GDM1 (cell line): ENCODE measurements at regions not wholly inside any gene's neighbourhood (a gene's known extent, or its start where the extent isn't known, plus 50 kb on each side); places are given as distances from the start of the nearest gene placed in this dataset.

Experiments
- DNase-seq: peaks from one replicate; lab custom pipeline; 2025; lab: John Stamatoyannopoulos, UW

DNA sequence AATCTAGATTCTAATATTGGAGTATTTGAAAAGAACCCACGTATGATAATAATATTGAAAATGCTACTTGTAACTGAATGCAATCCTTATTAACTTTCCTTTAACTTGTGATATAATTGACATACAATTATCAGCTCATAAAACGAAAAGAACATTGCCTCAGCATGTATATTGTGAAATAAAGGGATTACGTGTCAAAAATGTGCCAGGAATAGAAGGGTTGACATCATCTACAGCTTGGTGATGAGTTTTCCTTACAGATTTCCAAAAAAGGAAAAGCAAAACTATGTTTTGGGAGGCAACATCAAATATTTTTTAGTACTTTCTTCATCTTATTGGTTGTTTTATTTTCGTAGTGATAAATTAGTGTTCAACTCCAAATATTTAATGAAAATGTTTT, 266.0 kb upstream of the PTGER4 start:
- no peak for DNase-seq

DNA sequence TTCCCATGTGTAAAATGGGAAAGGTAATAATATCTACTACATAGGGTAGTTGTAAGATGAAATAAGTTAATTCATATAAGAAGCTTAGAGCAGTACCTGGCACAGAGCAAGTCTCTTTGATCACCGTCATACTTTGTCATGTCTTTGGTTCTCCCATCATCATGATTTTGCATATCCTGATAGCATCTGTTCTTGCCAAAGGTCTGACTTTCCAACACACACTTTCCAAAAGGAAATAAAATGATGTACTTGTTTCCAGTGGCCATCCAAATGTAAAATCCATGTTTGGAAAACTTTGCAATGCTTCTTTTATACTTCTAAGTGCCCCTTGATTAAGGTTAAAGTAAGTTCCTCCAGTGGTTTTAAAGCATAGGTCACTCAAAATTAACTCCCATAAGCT, 266.9 kb upstream of the PTGER4 start:
- DNase-seq: no peak

DNA sequence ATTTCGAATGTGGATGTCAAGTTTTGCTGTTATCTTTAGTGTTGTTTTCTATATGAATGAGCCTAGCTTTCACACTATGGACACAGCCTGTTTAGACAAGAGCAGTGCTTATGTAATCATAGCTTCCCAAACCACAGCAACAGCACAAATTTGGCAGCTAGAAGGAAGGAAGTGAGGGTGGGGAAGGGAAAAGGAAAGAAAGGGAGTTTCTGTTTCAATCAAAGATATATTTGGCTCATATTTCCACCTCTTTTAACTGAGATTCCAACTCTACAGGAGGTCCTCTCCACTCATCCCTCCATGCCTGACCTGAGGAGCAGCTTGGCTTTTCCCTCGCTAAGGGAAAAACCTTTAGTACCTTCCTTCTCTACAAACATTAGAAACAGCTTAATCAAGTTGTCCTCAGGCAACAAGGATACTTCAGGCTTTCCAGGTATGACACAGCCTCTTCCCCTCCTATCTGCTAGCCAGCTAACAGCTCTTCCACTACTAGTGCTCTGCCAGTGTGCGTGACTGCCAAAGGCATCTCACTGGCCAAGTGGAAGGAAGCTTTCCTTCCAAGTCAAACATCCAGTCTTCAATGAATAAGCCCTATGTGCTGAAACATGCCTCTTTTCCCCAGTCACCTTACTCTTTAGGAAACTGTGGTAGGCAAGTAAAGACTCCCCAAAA, 268.6 kb upstream of the PTGER4 start:
- DNase-seq: no peak

DNA sequence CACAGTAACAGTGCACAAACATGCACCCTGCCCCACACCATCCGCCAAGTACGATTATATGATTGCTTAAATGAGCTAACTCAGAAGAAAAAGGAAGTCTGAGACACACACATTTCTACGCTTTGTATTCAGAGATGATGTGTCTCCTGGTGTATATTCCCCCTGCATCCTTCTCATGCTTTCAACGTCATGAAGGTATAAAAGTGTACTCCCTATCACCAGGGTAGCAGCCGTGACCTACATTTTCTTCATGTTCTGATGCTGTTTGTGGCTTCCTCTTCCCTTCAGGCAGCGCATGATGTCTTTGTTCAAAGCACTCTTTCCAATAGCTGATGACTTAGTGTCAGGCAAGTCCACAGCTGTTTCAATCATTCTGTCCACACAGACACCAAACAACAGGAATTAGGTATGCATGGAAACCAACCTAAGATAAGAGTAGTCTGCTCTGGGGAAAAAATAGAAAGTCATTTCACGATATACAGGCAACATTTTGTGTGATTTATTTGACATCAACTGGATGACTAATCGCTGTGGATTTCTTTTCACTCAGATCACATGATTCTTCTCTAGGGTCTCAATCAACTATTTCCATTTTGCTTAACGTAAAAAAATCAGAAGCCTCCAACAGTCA, 269.4 kb upstream of the PTGER4 start:
- DNase-seq: no peak

DNA sequence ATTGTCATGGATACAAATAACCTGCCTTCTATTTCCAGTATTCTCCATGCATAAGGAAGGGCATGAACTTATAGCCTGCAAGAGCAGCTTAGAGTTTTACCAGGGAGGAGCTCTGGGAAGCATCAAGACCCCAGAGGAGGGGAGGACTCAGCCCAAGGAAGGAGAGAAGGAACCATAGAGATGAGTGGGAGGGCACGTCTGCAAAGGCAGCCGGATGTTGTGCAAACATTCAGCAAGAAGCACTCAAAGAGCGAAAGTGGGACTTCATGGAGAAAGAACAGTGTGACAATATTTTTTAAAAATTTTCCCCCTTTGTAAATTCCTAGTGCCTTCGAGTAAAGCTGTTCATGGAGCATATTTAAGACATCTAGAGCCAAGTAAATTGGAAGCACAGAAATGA, 270.1 kb upstream of the PTGER4 start:
- no peak for DNase-seq

DNA sequence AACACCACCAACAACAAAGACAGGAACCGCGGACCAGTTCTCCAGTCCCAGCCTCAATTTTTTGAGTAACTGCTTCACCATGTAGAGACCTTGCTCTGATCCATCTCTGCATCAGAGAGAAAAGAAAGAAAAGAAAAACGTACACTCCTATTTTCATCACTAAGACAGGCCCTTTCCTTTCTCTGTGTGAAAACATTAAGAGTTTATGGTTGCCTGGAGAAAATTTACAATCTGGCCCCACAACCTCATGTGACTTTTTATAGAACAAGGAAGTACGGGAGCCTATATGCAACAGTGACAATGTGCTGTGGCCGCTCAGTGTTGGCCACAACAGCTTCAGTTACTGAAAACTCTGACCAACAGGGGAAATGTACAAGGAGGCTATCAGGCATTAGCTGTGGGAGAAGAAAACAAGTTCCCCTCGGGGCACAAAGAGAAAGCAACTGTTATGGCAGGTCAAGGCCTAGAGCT, 272.9 kb upstream of the PTGER4 start:
- no peak for DNase-seq

DNA sequence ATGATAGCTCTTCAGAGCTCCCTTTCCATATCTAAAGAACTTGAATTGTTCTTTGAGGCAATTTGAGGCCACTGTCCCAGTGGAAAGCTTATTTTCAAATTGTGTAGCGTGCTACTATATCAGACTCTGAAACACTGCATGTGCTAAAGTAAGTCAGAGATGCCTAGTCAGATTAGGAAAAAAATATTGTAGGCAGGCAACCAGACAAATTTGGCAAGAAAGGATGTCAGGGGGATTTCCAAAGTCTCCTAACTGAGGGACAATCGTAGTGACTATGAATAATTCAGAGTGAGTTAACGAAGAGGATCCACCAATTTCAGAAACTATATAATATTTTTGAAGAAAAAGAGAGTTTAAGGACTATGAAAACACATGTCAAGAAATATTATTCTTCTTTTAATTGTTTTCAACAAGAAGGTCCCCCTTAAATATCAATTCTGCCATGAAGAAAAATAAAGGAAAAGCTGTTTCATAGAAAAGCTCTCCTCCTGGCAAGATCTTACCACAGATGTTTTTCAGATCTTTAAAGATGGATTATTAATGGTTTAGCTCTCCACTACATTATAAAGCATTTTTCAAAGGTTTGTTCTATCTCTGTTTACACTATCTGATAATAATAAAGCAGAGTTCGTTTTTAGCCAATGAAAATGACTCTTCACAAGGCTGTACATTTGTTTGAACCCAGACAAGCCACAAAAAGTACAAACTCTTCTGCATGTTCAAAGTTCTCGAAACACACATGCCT, 273.5 kb upstream of the PTGER4 start:
- DNase-seq: no peak

DNA sequence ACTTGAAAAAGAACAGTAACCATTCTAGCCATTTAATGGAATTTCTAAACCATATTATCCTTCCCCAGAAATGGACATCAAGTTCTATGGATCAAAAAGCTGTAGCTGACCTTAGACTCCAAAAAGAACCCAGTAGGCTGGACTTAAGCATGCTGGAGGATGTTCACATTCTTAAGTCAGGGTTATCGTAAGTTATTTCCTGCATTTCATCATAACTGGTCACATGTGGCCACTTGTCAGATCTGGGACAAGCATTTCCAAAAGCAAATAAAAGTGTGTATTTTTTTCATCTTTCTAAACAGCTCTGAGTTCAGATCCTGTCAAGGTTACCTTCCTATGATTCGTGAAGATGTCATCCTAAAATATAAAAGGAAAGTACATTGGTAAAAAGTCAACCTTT, 274.5 kb upstream of the PTGER4 start:
- DNase-seq: no peak

DNA sequence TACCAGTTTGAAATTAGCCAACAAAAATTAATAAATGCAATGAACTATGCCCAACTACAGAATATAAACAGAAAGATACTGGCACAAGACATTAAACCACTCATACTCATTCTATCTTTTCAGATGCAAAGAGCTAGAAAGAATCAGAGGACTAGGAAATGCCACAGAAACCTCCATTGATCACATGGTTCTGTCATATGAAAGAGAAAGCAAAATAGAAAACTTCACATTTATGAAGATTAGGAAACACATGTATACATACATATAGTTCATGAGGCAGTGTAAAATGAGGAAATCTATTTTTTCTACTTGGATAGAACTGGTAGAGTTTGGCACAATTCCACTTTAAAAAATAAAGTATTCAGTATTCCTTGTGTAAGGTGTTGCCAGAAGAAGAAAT, 275.1 kb upstream of the PTGER4 start:
- DNase-seq: no peak

DNA sequence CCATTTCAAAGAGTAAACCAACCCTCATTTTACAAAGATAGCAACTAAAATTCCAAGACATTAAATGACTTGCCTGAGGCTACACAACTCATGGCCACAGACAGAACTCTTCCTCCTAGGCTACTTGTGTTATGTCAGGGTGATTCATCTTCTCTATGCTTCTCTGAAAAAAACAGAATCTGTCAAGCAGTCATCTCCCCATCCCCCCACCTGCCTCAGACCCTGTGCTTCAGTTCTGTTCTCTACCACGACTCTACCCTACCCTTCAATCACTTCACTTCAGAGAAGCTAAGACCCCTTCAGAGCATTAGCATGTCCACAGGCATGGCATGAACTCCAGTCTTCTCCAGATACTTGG, 277.7 kb upstream of the PTGER4 start:
- no peak for DNase-seq

DNA sequence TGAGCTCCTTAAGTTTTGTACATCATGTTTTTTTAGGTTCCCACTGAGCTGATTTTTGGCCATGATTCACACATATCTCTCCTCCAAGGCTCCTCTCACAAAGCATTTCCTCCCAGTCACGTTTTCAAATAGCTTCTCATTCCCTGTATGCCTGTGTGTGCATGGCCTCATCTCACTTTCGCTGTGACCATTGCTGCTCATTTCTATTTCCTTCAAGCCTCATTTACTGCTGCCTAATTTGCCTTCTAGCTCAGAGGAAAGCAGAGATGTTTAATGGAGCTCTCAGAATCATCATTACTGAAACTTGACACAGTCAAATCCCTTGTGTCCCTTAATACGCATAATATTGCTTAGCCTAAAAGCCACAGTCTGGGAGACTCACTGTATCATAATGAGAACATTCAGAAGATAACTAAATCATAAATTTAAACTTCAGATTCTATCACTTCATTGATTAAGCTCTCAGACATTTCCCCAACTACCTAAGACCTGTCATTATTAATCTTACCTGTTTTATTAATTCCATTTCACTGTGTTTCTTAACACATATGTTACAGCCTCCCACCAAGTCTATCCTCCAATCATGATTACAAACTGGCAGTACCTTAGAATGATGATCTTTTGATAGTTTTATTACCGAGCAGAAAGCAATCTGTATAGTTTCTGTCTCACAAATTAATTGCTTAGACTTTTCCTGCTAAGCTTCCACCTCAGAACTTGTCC, 278.3 kb upstream of the PTGER4 start:
- no peak for DNase-seq

DNA sequence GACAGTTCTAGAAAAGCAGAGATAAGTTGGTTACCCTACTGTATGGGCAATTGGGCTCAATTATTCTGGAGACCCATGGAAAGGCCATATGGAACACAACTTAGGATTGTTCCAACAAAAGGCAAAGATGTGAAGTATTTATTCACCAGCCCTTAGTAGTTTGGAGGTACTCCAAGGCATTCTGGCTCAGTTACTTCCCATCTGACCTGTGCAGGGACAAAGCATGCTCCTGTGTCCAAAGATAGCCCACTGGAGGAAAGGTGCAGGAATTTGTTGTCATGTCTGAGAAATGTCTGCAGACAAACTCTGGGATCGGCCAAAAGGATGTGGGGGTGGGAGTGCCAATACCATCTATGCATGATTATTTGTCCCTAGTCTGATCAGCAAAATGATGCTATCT, 279.5 kb upstream of the PTGER4 start:
- DNase-seq: no peak

DNA sequence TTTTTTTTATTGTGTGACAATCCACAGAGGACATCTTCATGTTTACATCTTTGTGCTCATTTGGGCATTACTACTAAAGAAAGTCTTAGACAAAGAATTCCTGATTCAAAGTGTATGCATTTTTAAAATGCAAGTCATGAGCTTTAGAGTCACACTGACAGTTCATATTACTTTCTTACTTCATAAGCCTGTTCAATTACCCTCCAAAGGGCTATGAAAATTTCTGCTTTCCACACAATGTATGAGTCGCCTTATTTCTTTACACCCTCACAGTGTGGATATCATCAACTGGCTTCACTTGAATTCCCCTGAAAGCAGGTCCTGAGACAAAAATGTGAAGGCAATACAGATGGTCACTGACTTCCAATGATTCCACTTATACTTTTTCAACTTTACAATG, 280.4 kb upstream of the PTGER4 start:
- DNase-seq: no peak

DNA sequence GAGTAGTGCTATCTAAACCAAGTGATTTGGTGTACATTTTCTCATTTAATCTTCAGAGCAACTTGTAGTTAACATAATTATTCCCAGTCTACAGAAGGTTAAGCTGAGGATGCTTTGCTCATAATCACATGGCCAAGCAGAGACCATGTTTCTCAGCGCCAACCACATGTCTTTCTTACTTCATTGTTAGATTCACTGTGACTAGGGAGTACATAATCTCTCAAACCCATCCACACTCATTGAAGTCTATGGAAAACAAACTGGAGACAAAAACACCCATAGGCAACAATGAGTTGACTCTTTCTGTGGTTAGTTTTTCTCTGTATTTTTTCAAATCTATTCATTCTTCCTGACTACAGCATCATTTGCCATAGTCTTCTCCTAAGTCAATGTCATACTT, 281.7 kb upstream of the PTGER4 start:
- no peak for DNase-seq

DNA sequence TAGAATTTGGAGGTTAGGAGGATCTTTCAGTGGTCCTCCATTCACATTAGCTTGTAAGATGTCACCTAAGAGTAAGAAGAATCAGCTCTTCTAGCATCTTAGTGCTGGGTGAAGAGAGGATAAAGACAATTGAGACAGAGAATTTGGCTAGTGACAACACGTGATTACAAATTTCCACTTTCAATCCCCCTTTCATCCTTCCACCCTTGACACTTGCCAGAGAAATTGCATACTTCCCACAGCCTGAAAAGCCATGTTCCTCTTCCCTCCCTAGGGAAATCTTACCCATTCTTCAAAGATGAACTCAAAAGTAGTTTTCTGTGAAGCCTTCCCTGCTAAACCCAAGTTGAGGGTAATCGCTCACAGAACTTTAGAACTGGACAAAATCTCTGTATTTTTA, 282.6 kb upstream of the PTGER4 start:
- DNase-seq: no peak

DNA sequence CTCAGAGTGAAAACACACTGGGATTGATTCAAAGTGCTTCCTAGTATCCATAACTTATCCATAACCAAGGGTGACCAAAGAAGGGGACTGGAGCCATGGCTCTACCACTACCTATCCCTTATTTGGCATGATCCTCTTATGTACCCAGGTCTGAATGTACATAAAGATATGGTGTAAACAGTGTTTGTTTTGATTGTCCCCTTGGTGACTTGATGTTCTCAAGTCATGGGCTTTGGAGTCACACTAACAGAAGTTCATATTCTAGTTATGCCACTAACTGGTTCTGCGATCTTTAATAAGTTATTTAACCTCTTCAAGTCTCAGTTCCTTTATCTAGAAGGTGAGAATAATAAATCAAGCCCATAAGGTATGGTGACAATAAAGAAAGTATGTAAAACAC, 283.4 kb upstream of the PTGER4 start:
- DNase-seq: no peak

DNA sequence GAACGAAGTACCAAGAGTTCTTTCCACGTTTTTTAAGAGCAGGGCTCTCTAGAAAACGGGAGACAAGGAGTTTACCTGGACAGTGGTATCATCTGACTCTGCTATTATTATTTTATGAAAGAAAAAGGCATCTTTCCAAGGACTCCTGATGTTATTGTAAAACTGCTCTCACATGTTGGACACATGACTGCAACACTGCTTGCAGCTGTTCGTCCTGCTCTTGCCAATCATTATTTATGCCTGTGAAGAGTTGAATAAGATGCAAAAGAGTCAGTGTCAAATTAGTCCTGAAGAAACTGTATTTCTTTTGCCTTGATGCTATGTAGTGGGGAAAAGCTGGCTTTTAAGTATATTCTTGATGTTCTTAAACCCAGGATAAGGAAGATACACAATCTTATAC, 284.5 kb upstream of the PTGER4 start:
- DNase-seq: no peak

DNA sequence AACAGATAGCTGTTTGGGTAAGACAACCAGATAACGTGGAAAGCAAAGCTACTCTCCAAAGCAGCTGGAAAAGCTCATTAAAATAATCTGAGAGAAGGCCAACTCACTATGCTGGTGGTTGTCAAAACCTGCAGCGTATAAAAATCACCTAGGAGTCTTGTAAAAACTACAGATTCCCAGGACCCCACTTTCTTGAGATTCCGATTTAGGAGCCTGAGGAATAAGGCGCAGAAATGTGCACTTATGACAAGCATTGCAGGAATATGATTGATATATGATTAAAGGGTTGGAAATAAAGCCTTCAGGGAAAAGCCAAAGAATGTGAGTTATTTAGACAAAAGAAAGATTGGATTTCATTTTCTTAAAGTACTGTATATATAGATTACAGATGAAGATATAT, 285.0 kb upstream of the PTGER4 start:
- no peak for DNase-seq

DNA sequence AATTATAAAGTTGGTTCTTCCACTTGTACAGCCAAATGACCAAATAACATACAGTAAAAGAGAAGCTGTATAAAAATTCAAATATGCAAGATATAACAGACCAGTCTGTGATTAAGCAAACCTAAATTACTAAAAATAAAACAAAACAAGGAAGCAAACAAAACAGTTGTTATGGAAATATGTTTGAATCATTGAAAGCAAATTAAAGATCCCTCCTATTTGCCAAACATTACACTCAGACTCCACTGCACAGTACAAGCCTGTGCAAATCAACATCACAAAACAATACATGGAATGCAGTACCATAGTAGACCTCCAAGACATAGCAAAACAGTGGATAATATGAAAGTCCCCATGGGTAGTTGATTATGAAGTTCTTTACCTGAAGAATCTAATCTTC, 288.1 kb upstream of the PTGER4 start:
- no peak for DNase-seq

DNA sequence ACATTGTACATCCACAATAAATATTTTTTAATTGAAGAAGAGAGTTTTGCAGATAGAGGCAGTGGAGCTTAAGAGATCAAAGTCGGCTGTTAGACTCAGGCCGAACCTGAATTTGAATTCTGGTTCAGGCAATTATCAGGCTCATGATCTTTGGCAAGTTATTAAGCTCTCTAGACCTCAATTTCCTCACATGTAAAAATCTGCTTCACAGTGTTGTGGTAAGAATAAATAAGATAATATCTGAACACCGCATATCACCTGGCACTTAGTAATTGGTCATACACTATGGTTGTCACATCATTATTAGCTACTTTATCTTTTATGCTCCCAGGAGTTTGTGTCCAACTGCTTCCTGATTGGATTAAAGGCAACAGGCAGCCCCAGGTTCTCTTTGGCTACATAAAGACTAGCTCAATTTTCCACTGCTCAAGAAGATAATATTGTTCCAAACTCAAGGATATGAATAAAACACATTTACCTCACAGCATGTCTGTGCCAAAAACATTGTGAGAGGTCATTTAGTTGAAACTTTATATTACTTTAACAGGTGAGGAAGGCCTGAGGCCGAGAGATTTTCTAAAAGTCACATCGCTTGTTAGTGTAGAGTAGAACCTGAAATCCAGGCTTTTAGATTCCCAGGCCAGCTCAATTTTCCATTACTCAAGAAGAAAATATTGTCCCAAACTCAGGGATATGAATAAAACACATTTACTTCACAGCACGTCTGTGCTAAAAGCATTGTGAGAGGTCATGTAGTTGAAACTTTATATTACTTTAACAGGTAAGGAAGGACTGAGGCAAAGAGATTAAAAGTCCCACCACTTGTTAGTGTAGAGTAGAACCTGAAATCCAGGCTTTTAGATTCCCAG, 289.2 kb upstream of the PTGER4 start:
- no peak for DNase-seq

DNA sequence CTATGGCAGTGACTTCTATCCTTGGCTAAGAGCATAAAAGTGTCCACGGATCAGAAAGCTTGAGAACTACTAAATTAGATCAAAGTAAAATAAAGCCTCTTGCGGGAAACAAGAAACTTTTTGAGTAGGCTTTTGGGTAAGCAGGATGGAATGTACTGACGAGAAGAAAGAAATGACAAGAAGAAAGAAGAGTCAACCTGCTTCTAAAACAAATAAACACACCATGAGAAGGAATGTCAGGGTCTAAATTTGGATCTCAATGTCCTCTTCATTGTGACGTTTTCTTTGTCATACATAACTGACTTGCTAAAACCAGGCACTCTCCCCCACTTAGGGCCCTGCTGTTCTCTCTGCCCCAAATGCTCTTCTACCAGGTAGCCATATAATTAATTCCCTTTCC, 290.1 kb upstream of the PTGER4 start:
- no peak for DNase-seq

DNA sequence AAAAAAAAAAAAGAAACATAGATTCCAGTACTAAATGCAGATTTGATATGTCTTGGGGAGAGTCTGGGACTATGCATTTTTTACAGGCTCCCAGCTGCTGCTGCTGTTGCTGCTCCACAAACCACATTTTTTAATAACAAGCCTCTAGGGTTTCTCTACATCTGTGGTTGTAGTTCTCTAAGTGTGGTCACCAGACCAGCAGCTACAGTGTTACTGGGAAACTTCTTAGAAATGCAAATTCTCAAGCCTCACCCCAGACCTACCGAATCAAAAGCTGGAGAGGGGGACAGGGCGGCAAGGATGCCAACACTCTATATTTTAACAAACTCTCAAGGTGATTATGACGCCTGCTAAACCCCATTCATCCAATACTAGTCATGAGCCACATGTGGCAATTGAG, 293.4 kb upstream of the PTGER4 start:
- DNase-seq: no peak
